Transverse colon (tissue), 4 donors: ENCODE measurements at regions not wholly inside any gene's neighbourhood (a gene's known extent, or its start where the extent isn't known, plus 50 kb on each side); places are given as distances from the start of the nearest gene placed in this dataset.

Source experiments
- DNase-seq: peaks from one replicate; pipeline ENCODE4 v3.0.0-alpha.2; 2019
- H3K27ac ChIP-seq, 4 donors: fragments of 200-600 bp; sonication (generic); 2 replicates each; pipeline ENCODE4 v1.5.1; 2016 to 2018; ENCODE audit warnings: inconsistent platforms in 4 of 4
- H3K27me3 ChIP-seq: fragments of 200-600 bp; sonication (generic); 2 replicates; pipeline ENCODE4 v1.5.1; 2017; ENCODE audit warnings: inconsistent platforms
- H3K36me3 ChIP-seq, 4 donors: fragments of 200-600 bp; sonication (generic); 2 replicates each; pipeline ENCODE4 v1.5.1; 2017 to 2019; ENCODE audit warnings: inconsistent platforms in 4 of 4
- H3K4me1 ChIP-seq, 4 donors: fragments of 200-600 bp; sonication (generic); 2 replicates each; pipeline ENCODE4 v1.5.1; 2017 to 2020; ENCODE audit warnings: inconsistent platforms in 4 of 4
- H3K4me3 ChIP-seq, 4 donors: fragments of 200-600 bp; sonication (generic); 1 replicate in 1 of 4; 2 replicates in 3 of 4; pipeline versions ENCODE4 v1.5.1 to v1.6.1; 2017 to 2019; ENCODE audit warnings: inconsistent platforms in 4 of 4
- H3K9me3 ChIP-seq, 2 donors: fragments of 200-600 bp; sonication (generic); 2 replicates each; pipeline ENCODE4 v1.5.1; 2017 to 2019; ENCODE audit warnings: inconsistent platforms in 2 of 2
- EP300 ChIP-seq: sonication (generic); formaldehyde crosslinking; IDR thresholded peaks from one replicate; pipeline ENCODE4 v1.6.1; 2017; ENCODE audit warnings: antibody characterized with exemption, low read depth
- POLR2A ChIP-seq: fragments of 450-650 bp; IDR thresholded peaks from one replicate; pipeline ENCODE4 v1.6.1; 2016; ENCODE audit warnings: antibody characterized with exemption, mild to moderate bottlenecking, moderate library complexity
- POLR2AphosphoS5 ChIP-seq, 3 donors: sonication (generic); formaldehyde crosslinking; IDR thresholded peaks; one replicate each; pipeline ENCODE4 v1.6.1; 2016; ENCODE audit warnings: antibody characterized with exemption in 3 of 3
- WGBS, 2 donors: methylation state at CpG; one replicate each; pipeline ENCODE4 v1.1.5; 2018; ENCODE audit warnings: low coverage in 1 of 2; 5-methylcytosine and 5-hydroxymethylcytosine counted together
- in situ Hi-C, 4 donors: fragments of 200-750 bp; cut with MboI; loops; one replicate each; pipeline versions ENCODE4 v1.15.0 to v1.15.1; 2017; ENCODE audit warnings: low sequenced_read_pairs in 3 of 4, low pct_ligation_motif_present in 1 of 4, low pct_unique_long_range_greater_than_20kb in 1 of 4
- intact Hi-C: fragments of 100-400 bp; cut with DNase I; formaldehyde crosslinking; loops from one replicate; pipeline ENCODE4 v1.15.1; 2023; ENCODE audit warnings: low total_unique reads
- TF ChIP-seq, protein P1 (sequence below), 5 experiments: fragments of 200-600 bp in 3 of 5; fragments of 450-650 bp in 2 of 5; sonication (generic) in 3 of 5; IDR thresholded peaks; 1 replicate in 2 of 5; 2 replicates in 3 of 5; pipeline ENCODE4 v1.5.1; 2016 to 2017; ENCODE audit warnings: antibody characterized with exemption in 5 of 5, inconsistent platforms in 3 of 5, mild to moderate bottlenecking in 2 of 5, moderate library complexity in 1 of 5

DNA sequence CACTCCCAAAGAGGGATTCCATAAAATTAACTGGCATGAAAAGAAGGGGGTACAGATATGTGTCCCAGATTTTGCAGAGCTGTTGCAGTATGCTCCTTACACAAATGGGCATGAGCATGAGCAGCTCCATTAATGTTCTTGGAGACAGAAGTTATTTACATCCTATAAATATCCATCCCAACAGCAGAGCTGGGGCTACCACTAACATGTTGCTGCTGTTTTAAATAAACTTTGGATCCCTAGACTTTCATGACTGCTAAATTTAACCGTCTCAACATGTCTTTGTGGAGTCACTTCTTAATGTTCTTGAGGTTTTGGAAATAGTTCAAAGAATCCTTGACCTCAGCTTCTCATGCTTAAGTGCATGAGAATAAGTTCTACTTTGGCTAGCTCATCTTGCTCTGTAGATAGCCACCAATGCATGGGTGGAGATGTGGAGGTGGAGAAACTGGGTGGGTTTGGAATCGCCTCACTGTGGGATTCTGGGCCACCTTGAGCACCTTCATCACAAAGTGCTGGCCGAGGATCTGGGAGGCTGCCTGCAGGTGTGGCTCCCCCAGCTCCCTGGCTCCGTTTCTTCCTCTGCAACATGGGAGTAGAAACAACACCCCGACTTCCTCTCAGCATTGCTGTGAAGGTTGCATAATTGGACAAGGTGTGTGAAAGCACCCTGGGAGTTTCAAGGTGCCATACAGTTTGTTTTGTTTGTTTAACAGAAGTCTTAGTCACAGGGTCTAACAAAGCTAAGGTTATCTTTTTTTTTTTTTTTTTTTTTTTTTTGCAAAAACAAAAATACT is 307.2 kb downstream of the MYCN start:
- H3K27me3 ChIP-seq = no peaks in the 10 kb centered on the region
- in situ Hi-C loops (no loop called here), intact Hi-C loops (no loop called here)
- no peak overlapping the region for H3K4me3 ChIP-seq
- H3K4me1 ChIP-seq = no peaks in the 10 kb centered on the region
- H3K9me3 ChIP-seq = no peaks in the 10 kb centered on the region
- H3K27ac ChIP-seq = no peak overlapping the region
- TF ChIP-seq EP300 (no peak), POLR2AphosphoS5 (IDR thresholded peaks at IDR 0.05) (no peak), POLR2A (no peak)
- TF ChIP-seq, protein P1, sequence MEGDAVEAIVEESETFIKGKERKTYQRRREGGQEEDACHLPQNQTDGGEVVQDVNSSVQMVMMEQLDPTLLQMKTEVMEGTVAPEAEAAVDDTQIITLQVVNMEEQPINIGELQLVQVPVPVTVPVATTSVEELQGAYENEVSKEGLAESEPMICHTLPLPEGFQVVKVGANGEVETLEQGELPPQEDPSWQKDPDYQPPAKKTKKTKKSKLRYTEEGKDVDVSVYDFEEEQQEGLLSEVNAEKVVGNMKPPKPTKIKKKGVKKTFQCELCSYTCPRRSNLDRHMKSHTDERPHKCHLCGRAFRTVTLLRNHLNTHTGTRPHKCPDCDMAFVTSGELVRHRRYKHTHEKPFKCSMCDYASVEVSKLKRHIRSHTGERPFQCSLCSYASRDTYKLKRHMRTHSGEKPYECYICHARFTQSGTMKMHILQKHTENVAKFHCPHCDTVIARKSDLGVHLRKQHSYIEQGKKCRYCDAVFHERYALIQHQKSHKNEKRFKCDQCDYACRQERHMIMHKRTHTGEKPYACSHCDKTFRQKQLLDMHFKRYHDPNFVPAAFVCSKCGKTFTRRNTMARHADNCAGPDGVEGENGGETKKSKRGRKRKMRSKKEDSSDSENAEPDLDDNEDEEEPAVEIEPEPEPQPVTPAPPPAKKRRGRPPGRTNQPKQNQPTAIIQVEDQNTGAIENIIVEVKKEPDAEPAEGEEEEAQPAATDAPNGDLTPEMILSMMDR (IDR thresholded peaks at IDR 0.05) = no peak
- WGBS, 2 donors = 78% methylated on average over 5 of the region's 5 CpGs; no CpG with 5 or more reads in 1 of the 2 donors
- H3K36me3 ChIP-seq = no peaks in the 10 kb centered on the region
- no peak for DNase-seq

DNA sequence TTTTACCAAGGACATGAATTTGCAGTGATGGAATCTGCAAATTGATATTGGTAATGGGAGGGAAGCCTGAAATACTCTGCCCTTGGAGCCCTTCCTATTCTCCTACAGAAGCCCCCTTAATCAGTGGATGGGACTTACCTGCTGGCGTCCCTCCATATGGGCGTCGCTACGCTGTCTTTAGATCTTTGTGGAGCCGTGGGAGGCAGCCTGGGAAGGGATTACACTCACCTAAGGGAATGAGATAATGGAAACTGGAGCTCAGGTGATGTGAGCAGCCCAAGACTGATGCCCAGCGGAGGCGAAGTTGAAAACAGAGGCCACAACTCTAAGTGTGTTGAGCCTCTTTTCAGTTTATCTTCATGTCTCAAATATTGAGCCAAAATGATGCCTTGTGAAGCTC is 306.6 kb downstream of the MYCN start:
- Histone ChIP-seq H3K27ac (no peak overlapping the region), H3K27me3 (no peaks in the 10 kb centered on the region), H3K4me1 (no peaks in the 10 kb centered on the region), H3K36me3 (no peaks in the 10 kb centered on the region), H3K9me3 (no peaks in the 10 kb centered on the region), H3K4me3 (no peak overlapping the region)
- intact Hi-C loops = no loop called here
- DNase-seq = no peak
- TF ChIP-seq, protein P1 (IDR thresholded peaks at IDR 0.05) = no peak
- TF ChIP-seq EP300 (no peak), POLR2A (no peak), POLR2AphosphoS5 (IDR thresholded peaks at IDR 0.05) (no peak)
- in situ Hi-C loops = no loop called here
- 83 to 91% methylated on average over 4 to 7 of the region's 7 CpGs for WGBS, 2 donors

DNA sequence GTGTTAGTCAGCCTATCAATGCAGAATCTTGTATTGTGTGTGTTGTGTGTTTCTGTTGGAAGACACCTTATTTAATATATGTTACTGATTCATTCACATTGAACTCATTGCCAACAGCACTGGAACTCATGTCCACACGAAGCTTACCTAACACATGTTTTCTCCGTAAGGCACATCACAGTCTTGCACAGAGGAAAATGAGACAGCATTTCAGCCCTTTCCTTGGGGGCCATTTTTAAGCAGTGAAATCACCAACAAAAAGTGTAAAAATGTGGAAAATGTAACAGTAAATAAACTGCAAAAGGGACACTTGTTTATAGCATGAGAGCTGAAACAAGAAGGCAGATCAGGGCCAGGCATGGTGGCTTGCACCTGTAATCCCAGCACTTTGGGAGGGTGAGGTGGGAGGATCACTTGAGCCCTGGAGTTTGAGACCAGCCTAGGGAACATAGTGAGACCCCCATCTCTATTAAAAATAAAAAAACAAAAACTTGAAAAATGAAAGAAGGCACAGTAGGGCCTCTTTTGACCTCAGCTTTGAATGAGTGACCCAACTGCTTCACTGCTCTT is 306.0 kb downstream of the MYCN start:
- Histone ChIP-seq H3K4me1 (no peaks in the 10 kb centered on the region), H3K27ac (no peak overlapping the region)

DNA sequence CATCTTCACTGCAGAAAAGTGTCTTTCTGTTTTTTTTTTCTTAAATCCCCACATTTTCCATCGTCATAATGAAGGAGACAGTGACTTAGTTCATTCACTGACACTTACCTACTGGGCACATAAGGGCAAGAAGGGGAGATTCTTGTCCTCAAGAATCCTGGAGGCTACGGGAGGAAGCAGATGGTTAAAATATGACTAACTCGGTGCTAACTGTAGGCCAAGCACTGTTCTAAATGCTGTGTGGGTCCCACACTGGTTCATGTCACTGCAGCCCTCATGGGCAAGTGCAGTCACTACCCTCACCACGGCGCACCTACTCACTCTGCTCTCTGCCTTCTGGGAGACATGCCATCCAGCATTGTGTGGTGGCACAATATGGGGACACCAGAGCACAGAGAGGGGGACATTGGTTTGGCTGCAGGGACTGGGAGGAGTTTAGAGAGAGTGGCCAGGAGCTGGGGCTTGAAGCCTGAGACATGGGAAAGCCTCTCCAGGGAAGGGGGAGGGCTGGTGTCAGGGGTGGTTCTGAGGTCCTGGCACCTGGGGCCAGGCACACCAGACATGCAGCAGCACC is 305.2 kb downstream of the MYCN start:
- in situ Hi-C loops = no loop called here
- TF ChIP-seq, protein P1 (IDR thresholded peaks at IDR 0.05) = no peak
- TF ChIP-seq POLR2AphosphoS5 (IDR thresholded peaks at IDR 0.05) (no peak), EP300 (no peak), POLR2A (no peak)
- no peaks in the 10 kb centered on the region for H3K27me3 ChIP-seq

More for the DNA sequence above, 306.0 kb downstream of the MYCN start:
- intact Hi-C loops = no loop called here
- in situ Hi-C loops = no loop called here
- WGBS, 2 donors = 88 to 92% methylated on average over 2 of the region's 2 CpGs
- Histone ChIP-seq H3K9me3 (no peaks in the 10 kb centered on the region), H3K4me3 (no peak overlapping the region), H3K36me3 (no peaks in the 10 kb centered on the region), H3K27me3 (no peaks in the 10 kb centered on the region)
- no peak for DNase-seq
- TF ChIP-seq POLR2A = no peak

More for the DNA sequence above, 305.2 kb downstream of the MYCN start:
- no peaks in the 10 kb centered on the region for H3K36me3 ChIP-seq
- intact Hi-C loops = no loop called here
- no peak overlapping the region for H3K27ac ChIP-seq
- no peak for DNase-seq
- 85% methylated on average over 5 of the region's 5 CpGs; no CpG with 5 or more reads in 1 of the 2 donors for WGBS, 2 donors
- H3K9me3 ChIP-seq = no peaks in the 10 kb centered on the region
- no peak overlapping the region for H3K4me3 ChIP-seq
- no peaks in the 10 kb centered on the region for H3K4me1 ChIP-seq
